GM12891 (cell line): ENCODE measurements at regions not wholly inside any gene's neighbourhood (a gene's known extent, or its start where the extent isn't known, plus 50 kb on each side); places are given as distances from the start of the nearest gene placed in this dataset.

Experiments
- PAX5 ChIP-seq: IDR thresholded peaks from 2 replicates; pipeline ENCODE4 v1.6.1; 2011; ENCODE audit warnings: low read length, moderate library complexity, mild to moderate bottlenecking; ENCODE audit not compliant: insufficient read depth, severe bottlenecking
- POLR2A ChIP-seq: IDR thresholded peaks from 2 replicates; pipeline ENCODE4 v1.6.1; 2011; ENCODE audit warnings: low read depth, low read length, control low read depth
- POLR2AphosphoS5 ChIP-seq: IDR thresholded peaks from 2 replicates; pipeline ENCODE4 v1.6.1; 2011; ENCODE audit warnings: low read depth, low read length, control low read depth
- SPI1 ChIP-seq: IDR thresholded peaks from 2 replicates; pipeline ENCODE4 v1.6.1; 2011; ENCODE audit warnings: low read depth, low read length, control low read depth
- TAF1 ChIP-seq: IDR thresholded peaks from 2 replicates; pipeline ENCODE4 v1.6.1; 2011; ENCODE audit warnings: low read depth, low read length, control low read depth

GRCh38 chr10:31702954-31703353 lies 225.7 kb downstream of the ARHGAP12 start:
- TF ChIP-seq POLR2A (no peak), POLR2AphosphoS5 (no peak), TAF1 (no peak), PAX5 (no peak), SPI1 (no peak)
